A549 (cell line): ENCODE measurements at regions not wholly inside any gene's neighbourhood (a gene's known extent, or its start where the extent isn't known, plus 50 kb on each side); places are given as distances from the start of the nearest gene placed in this dataset.

Experiments
- ATAC-seq, 2 experiments: fragments of 200-7000 bp in 1 of 2; fragments of >200 bp in 1 of 2; cut with Nextera tagmentation in 1 of 2; cut with Tn5 transposase in 1 of 2; 3 replicates each; pipeline versions ENCODE4 v1.8.0 to v1.9.1; 2018 to 2020; ENCODE audit warnings: mild to moderate bottlenecking in 1 of 2, moderate library complexity in 1 of 2
- CTCF ChIA-PET: fragments of 300-600 bp; sonication (Branson Sonifier 250); formaldehyde crosslinking; extraction: SDS; loops from one replicate; lab custom pipeline; 2021; ENCODE audit warnings: antibody characterized with exemption, inconsistent platforms; lab: Yijun Ruan, JAX
- POLR2A ChIA-PET: fragments of 350-600 bp; formaldehyde crosslinking; extraction: SDS; loops from one replicate; lab custom pipeline; 2021; ENCODE audit warnings: antibody characterized with exemption, inconsistent platforms; lab: Yijun Ruan, JAX
- DNase-seq, 2 experiments: peaks; one replicate each; pipeline versions ENCODE4 v3.0.0 to v3.0.0-alpha.2; 2011 to 2016; ENCODE audit warnings: low read depth in 1 of 2, low spot score in 1 of 2
- FAIRE-seq: peaks from 2 replicates; lab custom pipeline; 2011; peaks lifted over from hg19 to GRCh38; lab: Jason Lieb, UNC
- H3K27ac ChIP-seq, 2 experiments: fragments of >200 bp; sonication (Bioruptor Twin); formaldehyde crosslinking; 3 replicates each; pipeline ENCODE4 v1.5.1; 2016 to 2017
- H3K4me1 ChIP-seq: fragments of >200 bp; sonication (Bioruptor Twin); formaldehyde crosslinking; 3 replicates; pipeline ENCODE4 v1.6.1; 2016
- H3K4me2 ChIP-seq: fragments of >200 bp; sonication (Bioruptor Twin); formaldehyde crosslinking; 3 replicates; pipeline ENCODE4 v1.6.1; 2016
- H3K4me3 ChIP-seq: fragments of >200 bp; sonication (Bioruptor Twin); formaldehyde crosslinking; 3 replicates; pipeline ENCODE4 v1.5.1; 2016
- H3K9me3 ChIP-seq: fragments of >200 bp; sonication (Bioruptor Twin); formaldehyde crosslinking; 3 replicates; pipeline ENCODE4 v1.6.1; 2016
- CBX2 ChIP-seq: fragments of 200-600 bp; sonication (generic); IDR thresholded peaks from 2 replicates; pipeline ENCODE4 v1.6.1; 2016; ENCODE audit warnings: low read depth, mild to moderate bottlenecking, borderline replicate concordance
- CBX8 ChIP-seq: fragments of 200-600 bp; sonication (generic); IDR thresholded peaks from 2 replicates; pipeline ENCODE4 v1.6.1; 2016
- CHD4 ChIP-seq: fragments of 200-600 bp; sonication (generic); IDR thresholded peaks from 2 replicates; pipeline ENCODE4 v1.6.1; 2016; ENCODE audit warnings: antibody characterized with exemption, mild to moderate bottlenecking, borderline replicate concordance
- EHMT2 ChIP-seq: fragments of 200-600 bp; sonication (generic); IDR thresholded peaks from 2 replicates; pipeline ENCODE4 v1.6.1; 2016; ENCODE audit warnings: antibody characterized with exemption, low read depth, mild to moderate bottlenecking, moderate library complexity
- FOSB ChIP-seq: fragments of 250-450 bp; sonication (Bioruptor Pico); IDR thresholded peaks from 2 replicates; pipeline ENCODE4 v1.5.0; 2020; ENCODE audit warnings: mild to moderate bottlenecking, moderate library complexity
- FOXS1 ChIP-seq: fragments of 250-450 bp; sonication (Bioruptor Pico); IDR thresholded peaks from 2 replicates; pipeline ENCODE4 v1.5.0; 2020; ENCODE audit warnings: mild to moderate bottlenecking, moderate library complexity
- HDAC2 ChIP-seq: fragments of 200-600 bp; sonication (generic); IDR thresholded peaks from 2 replicates; pipeline ENCODE4 v1.6.1; 2016
- HEYL ChIP-seq: fragments of 250-450 bp; sonication (Bioruptor Pico); IDR thresholded peaks from 2 replicates; pipeline ENCODE4 v1.8.0; 2021; ENCODE audit warnings: mild to moderate bottlenecking, moderate library complexity
- HOXB13 ChIP-seq: fragments of 250-450 bp; sonication (Bioruptor Pico); IDR thresholded peaks from 2 replicates; pipeline ENCODE4 v1.5.0; 2020; ENCODE audit warnings: low read depth, mild to moderate bottlenecking, moderate library complexity
- HOXB5 ChIP-seq: fragments of 250-450 bp; sonication (Bioruptor Pico); IDR thresholded peaks from 2 replicates; pipeline ENCODE4 v1.5.0; 2020; ENCODE audit warnings: mild to moderate bottlenecking, moderate library complexity
- JUN ChIP-seq, 2 experiments: fragments of >200 bp; sonication (Bioruptor Twin); formaldehyde crosslinking; IDR thresholded peaks; 2 replicates in 1 of 2; 3 replicates in 1 of 2; pipeline ENCODE4 v1.6.1; 2016 to 2017
- MAFK ChIP-seq: fragments of 450-650 bp; IDR thresholded peaks from 2 replicates; pipeline ENCODE4 v1.6.1; 2014; ENCODE audit not compliant: partially characterized antibody
- MAZ ChIP-seq: fragments of 150-350 bp; IDR thresholded peaks from 2 replicates; pipeline ENCODE4 v1.6.1; 2014; ENCODE audit warnings: antibody characterized with exemption, low read depth, low read length, borderline replicate concordance
- NR3C1 ChIP-seq: fragments of >200 bp; sonication (Bioruptor Twin); formaldehyde crosslinking; IDR thresholded peaks from 3 replicates; pipeline ENCODE4 v1.6.1; 2017
- RARB ChIP-seq: fragments of 250-450 bp; sonication (Bioruptor Pico); IDR thresholded peaks from 2 replicates; pipeline ENCODE4 v1.8.0; 2021; ENCODE audit warnings: mild to moderate bottlenecking, moderate library complexity
- TP53 ChIP-seq: fragments of 250-450 bp; sonication (Bioruptor Pico); IDR thresholded peaks from 2 replicates; pipeline ENCODE4 v1.5.0; 2021; ENCODE audit warnings: mild to moderate bottlenecking, moderate library complexity
- ZC3H11A ChIP-seq: fragments of 450-650 bp; IDR thresholded peaks from 2 replicates; pipeline ENCODE4 v1.6.1; 2014; ENCODE audit warnings: antibody characterized with exemption, mild to moderate bottlenecking
- ZFP36 ChIP-seq: fragments of 450-650 bp; IDR thresholded peaks from 2 replicates; pipeline ENCODE4 v1.6.1; 2014; ENCODE audit warnings: borderline replicate concordance; ENCODE audit not compliant: partially characterized antibody
- ZNF302 ChIP-seq: fragments of 250-450 bp; sonication (Bioruptor Pico); IDR thresholded peaks from 2 replicates; pipeline ENCODE4 v1.9.0; 2021; ENCODE audit warnings: inconsistent platforms, mild to moderate bottlenecking, moderate library complexity
- WGBS: methylation state at CpG from one replicate; pipeline ENCODE4 v1.1.6; 2017; ENCODE audit errors: missing lambda C conversion rate; 5-methylcytosine and 5-hydroxymethylcytosine counted together
- TF ChIP-seq, protein P1 (sequence below): fragments of 450-650 bp; IDR thresholded peaks from 2 replicates; pipeline ENCODE4 v1.6.1; 2014; ENCODE audit warnings: antibody characterized with exemption
- TF ChIP-seq, protein P2 (sequence below): fragments of 150-350 bp; IDR thresholded peaks from 2 replicates; pipeline ENCODE4 v1.6.1; 2014; ENCODE audit warnings: low read depth, mild to moderate bottlenecking, low read length

DNA sequence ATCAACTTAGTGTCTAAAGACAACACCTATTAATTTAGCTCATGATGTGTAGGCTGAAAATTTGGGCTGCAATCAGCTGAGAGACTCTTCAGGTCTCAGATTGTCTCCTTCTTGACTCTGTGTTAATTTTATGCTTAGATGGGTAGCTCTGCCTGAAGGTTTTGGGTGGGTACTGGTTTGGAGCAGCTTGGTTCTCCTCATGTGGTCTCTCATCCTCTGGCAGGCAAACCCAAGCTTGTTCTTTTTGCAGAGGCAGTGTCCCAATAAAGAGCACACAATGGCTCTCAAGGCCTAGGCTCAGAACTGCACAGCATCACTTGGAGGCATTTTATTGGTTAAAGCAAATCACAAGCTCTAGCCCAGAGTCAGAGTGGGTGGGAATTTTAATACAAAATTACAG is 280.6 kb downstream of the BTBD3 start:
- no peak for TF ChIP-seq ZNF302 (CRISPR knock-in tag)
- TF ChIP-seq MAFK = no peak
- TF ChIP-seq FOSB (CRISPR knock-in tag) = no peak
- ChIA-PET POLR2A (no interaction called here), CTCF (interaction anchor here (1.1 kb wide), 1 partner anchor 521 kb away, joined by 3 read pairs; no protein-coding TSS in a partner anchor)
- FAIRE-seq = no peak
- H3K4me2 ChIP-seq = no peak overlapping the region
- DNase-seq = no peak
- no peak overlapping the region for H3K27ac ChIP-seq
- H3K4me1 ChIP-seq = no peaks in the 10 kb centered on the region
- H3K4me3 ChIP-seq = no peak overlapping the region
- H3K9me3 ChIP-seq = no peaks in the 10 kb centered on the region; the same call in 2 of the 3 replicates
- ATAC-seq = no peak

DNA sequence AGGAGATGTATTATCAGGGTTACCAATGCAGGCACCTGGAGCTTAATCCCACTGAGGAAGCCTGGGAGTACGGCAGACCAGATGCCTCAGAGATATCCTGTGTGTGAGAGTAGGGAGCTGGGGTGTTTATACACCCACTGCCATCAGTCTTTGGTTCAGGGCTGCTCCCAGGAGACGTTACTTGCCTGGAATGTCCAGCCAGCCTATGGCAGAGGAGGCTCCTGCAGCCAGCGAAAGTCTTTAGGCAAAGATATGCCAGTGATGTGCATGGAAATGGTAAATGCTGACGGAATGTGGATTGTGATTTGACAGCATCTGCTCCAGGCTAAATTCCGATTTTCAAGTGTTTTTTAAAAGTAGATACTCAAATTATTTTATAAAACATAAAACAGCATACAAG is 282.0 kb downstream of the BTBD3 start:
- 4% methylated on average over 5 of the region's 5 CpGs for WGBS
- no peak for FAIRE-seq
- no peak for DNase-seq
- no peak for TF ChIP-seq HDAC2
- TF ChIP-seq HOXB5 (CRISPR knock-in tag) = no peak
- no peak for TF ChIP-seq ZC3H11A
- no peak for TF ChIP-seq HOXB13 (CRISPR knock-in tag)
- no peak for TF ChIP-seq JUN (IDR thresholded peaks at IDR 0.05)
- TF ChIP-seq CBX2 = no peak
- no peak for TF ChIP-seq CHD4
- TF ChIP-seq MAZ = no peak
- no peak for TF ChIP-seq HEYL
- no peak for TF ChIP-seq FOXS1 (CRISPR knock-in tag)
- no peak for TF ChIP-seq RARB (CRISPR knock-in tag)
- TF ChIP-seq, protein P1, sequence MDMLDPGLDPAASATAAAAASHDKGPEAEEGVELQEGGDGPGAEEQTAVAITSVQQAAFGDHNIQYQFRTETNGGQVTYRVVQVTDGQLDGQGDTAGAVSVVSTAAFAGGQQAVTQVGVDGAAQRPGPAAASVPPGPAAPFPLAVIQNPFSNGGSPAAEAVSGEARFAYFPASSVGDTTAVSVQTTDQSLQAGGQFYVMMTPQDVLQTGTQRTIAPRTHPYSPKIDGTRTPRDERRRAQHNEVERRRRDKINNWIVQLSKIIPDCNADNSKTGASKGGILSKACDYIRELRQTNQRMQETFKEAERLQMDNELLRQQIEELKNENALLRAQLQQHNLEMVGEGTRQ = no peak
- TF ChIP-seq, protein P2, sequence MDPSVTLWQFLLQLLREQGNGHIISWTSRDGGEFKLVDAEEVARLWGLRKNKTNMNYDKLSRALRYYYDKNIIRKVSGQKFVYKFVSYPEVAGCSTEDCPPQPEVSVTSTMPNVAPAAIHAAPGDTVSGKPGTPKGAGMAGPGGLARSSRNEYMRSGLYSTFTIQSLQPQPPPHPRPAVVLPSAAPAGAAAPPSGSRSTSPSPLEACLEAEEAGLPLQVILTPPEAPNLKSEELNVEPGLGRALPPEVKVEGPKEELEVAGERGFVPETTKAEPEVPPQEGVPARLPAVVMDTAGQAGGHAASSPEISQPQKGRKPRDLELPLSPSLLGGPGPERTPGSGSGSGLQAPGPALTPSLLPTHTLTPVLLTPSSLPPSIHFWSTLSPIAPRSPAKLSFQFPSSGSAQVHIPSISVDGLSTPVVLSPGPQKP = no peak
- Histone ChIP-seq H3K9me3 (no peaks in the 10 kb centered on the region; the same call in 2 of the 3 replicates), H3K4me1 (no peaks in the 10 kb centered on the region), H3K4me3 (no peak overlapping the region), H3K4me2 (no peak overlapping the region), H3K27ac (no peak overlapping the region)
- ChIA-PET CTCF (interaction anchor here (1.0 to 1.5 kb wide), 3 partner anchors 11 to 14 kb away, joined by 3 read pairs; no protein-coding TSS in a partner anchor), POLR2A (no interaction called here)
- ATAC-seq = no peak

DNA sequence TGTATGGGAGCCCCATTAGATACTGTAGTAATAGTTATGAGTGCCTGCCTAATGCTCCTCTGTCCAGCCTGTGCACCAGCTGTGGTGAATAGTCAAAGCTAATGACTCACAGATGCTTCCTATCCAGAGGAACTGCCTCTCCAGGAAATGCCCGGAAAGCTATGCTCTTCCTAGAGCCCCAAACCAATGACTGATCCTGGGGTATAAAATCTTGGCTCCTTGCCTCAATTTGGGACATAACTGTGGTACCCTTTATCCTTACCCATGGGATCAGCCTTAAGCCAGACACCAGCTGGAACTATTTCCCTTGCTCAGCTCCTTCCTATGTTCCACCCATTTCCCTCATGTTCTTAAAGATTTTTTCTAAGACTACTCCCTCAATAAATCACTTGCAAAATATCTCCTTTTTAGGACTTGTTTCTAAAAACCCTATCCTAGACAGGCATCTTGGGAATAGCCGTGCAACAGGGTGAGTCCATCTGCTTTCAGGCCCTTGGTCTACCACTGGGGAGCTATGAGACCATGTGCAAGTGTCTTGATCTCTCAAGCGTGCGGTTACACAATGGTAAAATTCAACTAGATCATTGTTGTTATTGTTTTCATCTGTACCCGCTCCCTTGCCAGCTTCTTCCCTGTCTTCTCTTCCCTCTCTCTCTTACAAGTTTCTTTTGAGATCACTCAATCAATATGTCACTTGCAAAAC is 283.7 kb downstream of the BTBD3 start:
- WGBS = 34% methylated on average over 5 of the region's 5 CpGs
- no peak for FAIRE-seq
- TF ChIP-seq RARB (CRISPR knock-in tag) (no peak), TP53 (CRISPR knock-in tag) (no peak)
- TF ChIP-seq, protein P1 = no peak
- H3K27ac ChIP-seq = no peak overlapping the region
- no peak for ATAC-seq
- no peaks in the 10 kb centered on the region; the same call in 1 of the 3 replicates for H3K9me3 ChIP-seq
- POLR2A ChIA-PET = no interaction called here
- H3K4me1 ChIP-seq = no peaks in the 10 kb centered on the region
- no peak overlapping the region for H3K4me3 ChIP-seq
- DNase-seq = no peak
- CTCF ChIA-PET = interaction anchor here (0.7 to 1.4 kb wide), 3 partner anchors 8 to 525 kb away, joined by 3 to 4 read pairs (median 4); no protein-coding TSS in a partner anchor
- H3K4me2 ChIP-seq = no peak overlapping the region

DNA sequence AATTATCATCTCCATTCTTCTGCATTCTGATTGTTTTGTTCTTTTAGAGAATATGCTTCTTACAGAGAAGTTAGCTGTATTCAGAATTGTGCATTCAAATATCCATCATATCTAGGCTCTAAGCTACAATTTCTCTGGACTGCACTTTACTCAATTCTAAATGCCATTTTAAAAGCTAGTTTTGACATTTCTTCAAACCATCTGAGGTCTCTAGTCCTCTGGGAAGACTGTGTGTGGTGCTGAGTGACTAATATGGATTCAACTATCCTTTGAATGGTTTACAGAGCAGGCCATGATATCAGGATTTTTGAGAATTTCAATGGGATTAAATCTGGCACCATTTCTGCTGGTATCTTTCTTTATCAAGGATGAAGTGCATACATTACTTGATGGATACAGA is 285.7 kb downstream of the BTBD3 start:
- no peak for TF ChIP-seq ZFP36
- TF ChIP-seq HOXB13 (CRISPR knock-in tag) = no peak
- no peak for TF ChIP-seq NR3C1
- TF ChIP-seq EHMT2 = no peak
- no peak for TF ChIP-seq ZNF302 (CRISPR knock-in tag)
- TF ChIP-seq CBX8 = no peak
- ChIA-PET CTCF (no interaction called here), POLR2A (no interaction called here)
- H3K4me2 ChIP-seq = no peak overlapping the region
- DNase-seq (no peak), FAIRE-seq (no peak), ATAC-seq (no peak)
- H3K27ac ChIP-seq = no peak overlapping the region
- peaks cover 4% of the 10 kb centered on the region; the same call in 2 of the 3 replicates for H3K9me3 ChIP-seq
- H3K4me1 ChIP-seq = no peaks in the 10 kb centered on the region
- no peak overlapping the region for H3K4me3 ChIP-seq
